CD4-positive, alpha-beta T cell (primary cell): ENCODE measurements at regions not wholly inside any gene's neighbourhood (a gene's known extent, or its start where the extent isn't known, plus 50 kb on each side); places are given as distances from the start of the nearest gene placed in this dataset.

Experiments used
- ATAC-seq: fragments of 200-7000 bp; cut with Tn5 transposase; one replicate; pipeline ENCODE4 v1.10.0; 2022; ENCODE audit warnings: mild to moderate bottlenecking; ENCODE audit not compliant: poor library complexity
- CTCF ChIA-PET: fragments of 350-600 bp; sonication (Branson Sonifier 250); formaldehyde crosslinking; loops from one replicate; lab custom pipeline; 2021; ENCODE audit warnings: antibody characterized with exemption, inconsistent platforms; lab: Charles Lee
- POLR2A ChIA-PET: fragments of 350-600 bp; sonication (Branson Sonifier 250); formaldehyde crosslinking; loops from one replicate; lab custom pipeline; 2021; ENCODE audit warnings: antibody characterized with exemption, inconsistent platforms; lab: Charles Lee
- DNase-seq, 14 experiments: peaks; one replicate each; pipeline ENCODE4 v3.0.0-alpha.2; 2013 to 2020; ENCODE audit warnings: mixed read lengths in 2 of 14
- H3K27ac ChIP-seq, 2 donors: one replicate each; pipeline versions ENCODE4 v1.5.1 to v1.7.0; 2013; ENCODE audit warnings: low read length in 2 of 2, low read depth in 1 of 2, mild to moderate bottlenecking in 1 of 2
- H3K27me3 ChIP-seq, 2 experiments: 1 replicate in 1 of 2; 2 replicates in 1 of 2; pipeline versions ENCODE4 v1.6.1 to v1.7.0; 2013; ENCODE audit warnings: low read length in 2 of 2, control low read depth in 1 of 2, mild to moderate bottlenecking in 1 of 2, moderate library complexity in 1 of 2; ENCODE audit not compliant: insufficient read depth in 2 of 2, control insufficient read depth in 1 of 2
- H3K36me3 ChIP-seq: one replicate; pipeline ENCODE4 v1.6.1; 2013; ENCODE audit warnings: low read length, control low read depth; ENCODE audit not compliant: insufficient read depth
- H3K4me1 ChIP-seq: one replicate; pipeline ENCODE4 v1.6.1; 2013; ENCODE audit warnings: low read length, control low read depth; ENCODE audit not compliant: insufficient read depth
- H3K4me3 ChIP-seq: one replicate; pipeline ENCODE4 v1.5.1; 2013; ENCODE audit warnings: mild to moderate bottlenecking, low read length, moderate library complexity
- H3K9me3 ChIP-seq, 2 experiments: 1 replicate in 1 of 2; 2 replicates in 1 of 2; pipeline versions ENCODE4 v1.6.1 to v1.7.0; 2013; ENCODE audit warnings: low read length in 2 of 2, mild to moderate bottlenecking in 2 of 2, control low read depth in 1 of 2, moderate library complexity in 1 of 2; ENCODE audit not compliant: control insufficient read depth in 1 of 2, insufficient read depth in 1 of 2
- H3K27ac Mint-ChIP-seq: one replicate; pipeline ENCODE4 v1.8.0; 2020; ENCODE audit warnings: mixed read lengths
- H3K27me3 Mint-ChIP-seq: one replicate; pipeline ENCODE4 v1.8.0; 2021; ENCODE audit warnings: mixed read lengths
- H3K36me3 Mint-ChIP-seq: one replicate; pipeline ENCODE4 v1.8.0; 2021; ENCODE audit warnings: low read depth, mixed read lengths
- H3K4me1 Mint-ChIP-seq: one replicate; pipeline ENCODE4 v1.8.0; 2021; ENCODE audit warnings: low read depth, mixed read lengths
- H3K4me3 Mint-ChIP-seq: one replicate; pipeline ENCODE4 v1.8.0; 2020; ENCODE audit warnings: mild to moderate bottlenecking, mixed read lengths
- H3K9me3 Mint-ChIP-seq: one replicate; pipeline ENCODE4 v1.8.0; 2020; ENCODE audit warnings: mixed read lengths
- intact Hi-C, 2 experiments: fragments of 100-400 bp; cut with DNase I in 1 of 2; cut with micrococcal nuclease in 1 of 2; formaldehyde crosslinking; loops; one replicate each; pipeline versions ENCODE4 v1.15.1 to v1.9.0; 2023 to 2025; cut with DNase I, micrococcal nuclease
- TF ChIP-seq, protein P1 (sequence below): fragments of 200-600 bp; IDR thresholded peaks from one replicate; pipeline ENCODE4 v1.8.0; 2022; ENCODE audit warnings: antibody characterized with exemption, mild to moderate bottlenecking

DNA sequence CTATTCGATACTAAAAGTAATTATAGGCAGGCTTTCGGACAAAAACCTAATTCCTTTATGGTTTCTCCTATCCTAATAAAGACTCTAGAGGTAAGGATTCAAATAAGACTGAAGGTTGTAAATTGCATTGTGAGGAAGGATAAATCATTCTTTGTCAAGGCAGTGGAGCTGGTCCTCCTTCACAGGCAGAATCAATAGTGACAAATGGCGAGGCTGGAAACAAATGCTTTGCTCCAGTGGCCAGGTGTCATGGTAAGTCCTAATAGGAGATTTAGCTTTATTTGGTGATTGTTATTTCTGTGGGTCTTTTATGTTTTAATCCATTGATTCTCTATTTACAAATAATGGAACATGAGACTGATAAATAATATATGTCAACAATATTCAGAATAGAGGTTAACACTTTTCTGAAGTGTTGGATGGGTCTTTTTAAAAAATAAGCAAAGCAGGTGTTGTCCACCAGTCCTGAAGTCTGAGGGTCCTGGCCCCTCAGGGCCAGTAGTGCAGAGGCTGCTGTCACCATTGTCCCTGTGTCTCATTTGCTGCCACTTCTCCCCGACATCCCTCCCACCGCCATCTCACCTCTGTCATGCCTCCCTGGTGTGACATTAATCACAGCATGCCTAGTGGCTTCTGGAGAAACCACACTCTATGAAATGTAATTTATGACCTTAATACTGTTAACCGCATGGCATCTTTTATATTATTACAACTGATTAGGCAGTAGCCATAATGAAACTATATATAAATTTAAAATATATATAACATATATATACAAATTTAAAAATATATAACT is 120.9 kb upstream of the MAGI3 start:
- DNase-seq (no peak), ATAC-seq (no peak)
- intact Hi-C loops, result no loop called here
- POLR2A ChIA-PET, result no interaction called here
- Histone ChIP-seq H3K9me3 (no peaks in the 10 kb centered on the region), H3K4me1 (no peaks in the 10 kb centered on the region), H3K27me3 (peaks cover 0 to 2% of the 10 kb centered on the region in 2 experiments), H3K4me3 (no peak overlapping the region), H3K36me3 (no peaks in the 10 kb centered on the region), H3K27ac (no peak overlapping the region)
- TF ChIP-seq, protein P1, sequence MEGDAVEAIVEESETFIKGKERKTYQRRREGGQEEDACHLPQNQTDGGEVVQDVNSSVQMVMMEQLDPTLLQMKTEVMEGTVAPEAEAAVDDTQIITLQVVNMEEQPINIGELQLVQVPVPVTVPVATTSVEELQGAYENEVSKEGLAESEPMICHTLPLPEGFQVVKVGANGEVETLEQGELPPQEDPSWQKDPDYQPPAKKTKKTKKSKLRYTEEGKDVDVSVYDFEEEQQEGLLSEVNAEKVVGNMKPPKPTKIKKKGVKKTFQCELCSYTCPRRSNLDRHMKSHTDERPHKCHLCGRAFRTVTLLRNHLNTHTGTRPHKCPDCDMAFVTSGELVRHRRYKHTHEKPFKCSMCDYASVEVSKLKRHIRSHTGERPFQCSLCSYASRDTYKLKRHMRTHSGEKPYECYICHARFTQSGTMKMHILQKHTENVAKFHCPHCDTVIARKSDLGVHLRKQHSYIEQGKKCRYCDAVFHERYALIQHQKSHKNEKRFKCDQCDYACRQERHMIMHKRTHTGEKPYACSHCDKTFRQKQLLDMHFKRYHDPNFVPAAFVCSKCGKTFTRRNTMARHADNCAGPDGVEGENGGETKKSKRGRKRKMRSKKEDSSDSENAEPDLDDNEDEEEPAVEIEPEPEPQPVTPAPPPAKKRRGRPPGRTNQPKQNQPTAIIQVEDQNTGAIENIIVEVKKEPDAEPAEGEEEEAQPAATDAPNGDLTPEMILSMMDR, result no peak
- Mint-ChIP-seq H3K27ac (no peak overlapping the region), H3K4me3 (no peak overlapping the region), H3K9me3 (no peaks in the 10 kb centered on the region), H3K4me1 (no peaks in the 10 kb centered on the region), H3K27me3 (peaks cover 13% of the 10 kb centered on the region), H3K36me3 (no peaks in the 10 kb centered on the region)
- CTCF ChIA-PET, result no interaction called here

DNA sequence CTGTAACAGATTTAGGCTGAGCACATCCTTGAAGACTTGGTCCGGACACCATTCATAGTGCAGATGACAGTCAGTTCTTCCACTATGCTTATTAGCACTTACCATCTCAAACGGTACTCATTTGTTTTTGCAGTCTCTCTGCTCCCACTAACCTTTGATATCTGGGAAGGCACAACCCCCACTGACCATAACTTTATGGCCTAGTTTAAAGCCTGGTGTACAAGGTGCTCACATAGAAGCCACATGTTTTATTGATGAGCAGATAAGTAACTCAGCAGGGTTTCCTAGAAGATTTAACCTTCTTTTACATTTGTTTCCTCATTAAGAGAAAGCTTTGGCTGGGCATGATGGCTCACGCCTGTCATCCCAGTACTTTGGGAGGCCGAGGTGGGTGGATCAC is 119.3 kb upstream of the MAGI3 start:
- H3K27ac ChIP-seq, result no peak overlapping the region
- H3K4me1 Mint-ChIP-seq, result no peaks in the 10 kb centered on the region
- POLR2A ChIA-PET, result no interaction called here
- H3K4me1 ChIP-seq, result no peaks in the 10 kb centered on the region
- no peaks in the 10 kb centered on the region for H3K36me3 Mint-ChIP-seq
- H3K4me3 Mint-ChIP-seq, result no peak overlapping the region
- H3K9me3 Mint-ChIP-seq, result no peaks in the 10 kb centered on the region
- CTCF ChIA-PET, result no interaction called here
- H3K27ac Mint-ChIP-seq, result no peak overlapping the region
- H3K9me3 ChIP-seq, result no peaks in the 10 kb centered on the region
- intact Hi-C loops, result no loop called here
- H3K36me3 ChIP-seq, result no peaks in the 10 kb centered on the region
- peaks cover 0 to 2% of the 10 kb centered on the region in 2 experiments for H3K27me3 ChIP-seq
- ATAC-seq (no peak), DNase-seq (no peak)
- no peak overlapping the region for H3K4me3 ChIP-seq
- TF ChIP-seq, protein P1, result no peak
- H3K27me3 Mint-ChIP-seq, result peaks cover 24% of the 10 kb centered on the region

DNA sequence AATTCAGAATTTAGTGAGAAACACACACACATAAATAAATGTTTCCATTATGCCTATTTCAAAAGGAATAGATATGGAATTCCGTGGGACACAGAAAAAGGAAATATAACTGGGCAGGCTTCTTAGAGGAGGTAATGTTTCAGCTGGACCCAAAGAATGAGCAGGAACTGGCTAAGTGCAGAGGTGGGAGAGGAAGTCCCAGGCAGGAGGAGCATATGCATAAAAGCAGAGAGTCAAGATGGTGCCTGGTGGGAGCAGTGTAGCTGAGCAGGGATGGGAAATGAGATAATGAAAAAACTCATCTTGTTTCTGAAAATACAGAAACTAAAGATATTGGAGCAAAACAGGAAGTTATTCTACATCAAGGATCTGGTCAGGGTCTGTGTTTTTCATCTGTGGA is 115.2 kb upstream of the MAGI3 start:
- ATAC-seq, result no peak
- peaks cover 31% of the 10 kb centered on the region for H3K27me3 Mint-ChIP-seq
- Histone ChIP-seq H3K27me3 (peaks cover 0 to under 1% of the 10 kb centered on the region in 2 experiments), H3K36me3 (no peaks in the 10 kb centered on the region), H3K27ac (no peak overlapping the region), H3K4me3 (no peak overlapping the region), H3K9me3 (no peaks in the 10 kb centered on the region), H3K4me1 (no peaks in the 10 kb centered on the region)
- ChIA-PET CTCF (no interaction called here), POLR2A (no interaction called here)
- intact Hi-C loops, result no loop called here
- no peaks in the 10 kb centered on the region for H3K4me1 Mint-ChIP-seq
- DNase-seq, result no peak
- H3K9me3 Mint-ChIP-seq, result no peaks in the 10 kb centered on the region
- H3K27ac Mint-ChIP-seq, result no peak overlapping the region
- TF ChIP-seq, protein P1, result no peak
- H3K36me3 Mint-ChIP-seq, result no peaks in the 10 kb centered on the region
- H3K4me3 Mint-ChIP-seq, result no peak overlapping the region
